IPS-15b (cell line): ENCODE measurements at regions not wholly inside any gene's neighbourhood (a gene's known extent, or its start where the extent isn't known, plus 50 kb on each side); places are given as distances from the start of the nearest gene placed in this dataset.
"Not testable (repeated sequence)": the region's sequence is repeated elsewhere in the genome, so short reads cannot be mapped to it uniquely, and the experiment has no call there.

Experiments
- H3K27me3 ChIP-seq: one replicate; pipeline ENCODE4 v1.6.1; 2013; ENCODE audit warnings: low read length; ENCODE audit not compliant: control insufficient read depth, insufficient read depth
- H3K36me3 ChIP-seq: one replicate; pipeline ENCODE4 v1.6.1; 2013; ENCODE audit warnings: low read length; ENCODE audit not compliant: control insufficient read depth, insufficient read depth
- H3K4me1 ChIP-seq: one replicate; pipeline ENCODE4 v1.6.1; 2013; ENCODE audit warnings: mild to moderate bottlenecking, low read length; ENCODE audit not compliant: control insufficient read depth, insufficient read depth
- H3K4me3 ChIP-seq: one replicate; pipeline ENCODE4 v1.5.1; 2013; ENCODE audit warnings: low read depth, low read length
- H3K9ac ChIP-seq: one replicate; pipeline ENCODE4 v1.6.1; 2013; ENCODE audit warnings: low read depth, mild to moderate bottlenecking, low read length
- H3K9me3 ChIP-seq: one replicate; pipeline ENCODE4 v1.6.1; 2013; ENCODE audit warnings: mild to moderate bottlenecking, low read length; ENCODE audit not compliant: control insufficient read depth, insufficient read depth

GRCh38 chr18:10142056-10142455 is 228.2 kb downstream of the VAPA start:
- no peak overlapping the region for H3K9ac ChIP-seq
- H3K4me3 ChIP-seq: no peak overlapping the region
- H3K9me3 ChIP-seq: no peaks in the 10 kb centered on the region
- H3K4me1 ChIP-seq: peaks cover 12% of the 10 kb centered on the region
- no peaks in the 10 kb centered on the region for H3K36me3 ChIP-seq
- no peaks in the 10 kb centered on the region for H3K27me3 ChIP-seq

- no peaks in the 10 kb centered on the region for H3K36me3 ChIP-seq
- H3K27me3 ChIP-seq: no peaks in the 10 kb centered on the region
- H3K9ac ChIP-seq: no peak overlapping the region
- H3K4me1 ChIP-seq: peaks cover 12% of the 10 kb centered on the region
- no peak overlapping the region for H3K4me3 ChIP-seq
- no peaks in the 10 kb centered on the region for H3K9me3 ChIP-seq
These were observed 228.8 kb downstream of the VAPA start for GRCh38 chr18:10142496-10143160.

GRCh38 chr18:10143596-10143995 is 229.8 kb downstream of the VAPA start:
- Histone ChIP-seq H3K27me3 (no peaks in the 10 kb centered on the region), H3K36me3 (no peaks in the 10 kb centered on the region), H3K9me3 (no peaks in the 10 kb centered on the region), H3K4me1 (peaks cover 12% of the 10 kb centered on the region), H3K4me3 (no peak overlapping the region), H3K9ac (no peak overlapping the region)

GRCh38 chr18:10145546-10145945 is 231.7 kb downstream of the VAPA start:
- no peak overlapping the region for H3K9ac ChIP-seq

GRCh38 chr18:10147226-10147625 is 233.4 kb downstream of the VAPA start:
- Histone ChIP-seq H3K36me3 (no peaks in the 10 kb centered on the region), H3K27me3 (no peaks in the 10 kb centered on the region), H3K4me3 (no peak overlapping the region), H3K9ac (no peak overlapping the region), H3K4me1 (no peaks in the 10 kb centered on the region), H3K9me3 (no peaks in the 10 kb centered on the region)

More at GRCh38 chr18:10145546-10145945, 231.7 kb downstream of the VAPA start:
- Histone ChIP-seq H3K4me3 (no peak overlapping the region), H3K36me3 (no peaks in the 10 kb centered on the region), H3K9me3 (no peaks in the 10 kb centered on the region), H3K27me3 (no peaks in the 10 kb centered on the region), H3K4me1 (peaks cover 3% of the 10 kb centered on the region)

- no peak overlapping the region for H3K9ac ChIP-seq
- no peaks in the 10 kb centered on the region for H3K4me1 ChIP-seq
- no peaks in the 10 kb centered on the region for H3K9me3 ChIP-seq
- no peaks in the 10 kb centered on the region for H3K36me3 ChIP-seq
- H3K4me3 ChIP-seq: no peak overlapping the region
- no peaks in the 10 kb centered on the region for H3K27me3 ChIP-seq
These were observed 233.9 kb downstream of the VAPA start for GRCh38 chr18:10147752-10148151.

GRCh38 chr18:10148189-10148929 is 234.5 kb downstream of the VAPA start:
- no peaks in the 10 kb centered on the region for H3K27me3 ChIP-seq
- H3K4me1 ChIP-seq: no peaks in the 10 kb centered on the region
- no peaks in the 10 kb centered on the region for H3K9me3 ChIP-seq
- no peaks in the 10 kb centered on the region for H3K36me3 ChIP-seq
- no peak overlapping the region for H3K9ac ChIP-seq
- H3K4me3 ChIP-seq: no peak overlapping the region

- H3K9ac ChIP-seq: no peak overlapping the region
- H3K4me3 ChIP-seq: no peak overlapping the region
- H3K4me1 ChIP-seq: no peaks in the 10 kb centered on the region
- H3K27me3 ChIP-seq: no peaks in the 10 kb centered on the region
- no peaks in the 10 kb centered on the region for H3K36me3 ChIP-seq
- no peaks in the 10 kb centered on the region for H3K9me3 ChIP-seq
These were observed 236.1 kb downstream of the VAPA start for GRCh38 chr18:10149768-10150556.

GRCh38 chr18:10150576-10150975 is 236.8 kb downstream of the VAPA start:
- H3K9ac ChIP-seq, H3K9me3 ChIP-seq, H3K4me1 ChIP-seq, H3K36me3 ChIP-seq, H3K4me3 ChIP-seq, H3K27me3 ChIP-seq: not testable (repeated sequence)

- Histone ChIP-seq H3K4me1 (no peaks in the 10 kb centered on the region), H3K36me3 (no peaks in the 10 kb centered on the region), H3K27me3 (no peaks in the 10 kb centered on the region), H3K9me3 (no peaks in the 10 kb centered on the region), H3K9ac (no peak overlapping the region), H3K4me3 (no peak overlapping the region)
These were observed 238.7 kb downstream of the VAPA start for GRCh38 chr18:10152475-10152874.

GRCh38 chr18:10153924-10154752 is 240.3 kb downstream of the VAPA start:
- Histone ChIP-seq H3K36me3 (no peaks in the 10 kb centered on the region), H3K9ac (no peak overlapping the region), H3K27me3 (no peaks in the 10 kb centered on the region), H3K9me3 (no peaks in the 10 kb centered on the region), H3K4me1 (no peaks in the 10 kb centered on the region), H3K4me3 (no peak overlapping the region)
